ENCODE measurements at regions not wholly inside any gene's neighbourhood (a gene's known extent, or its start where the extent isn't known, plus 50 kb on each side); places are given as distances from the start of the nearest gene placed in this dataset.

DNA sequence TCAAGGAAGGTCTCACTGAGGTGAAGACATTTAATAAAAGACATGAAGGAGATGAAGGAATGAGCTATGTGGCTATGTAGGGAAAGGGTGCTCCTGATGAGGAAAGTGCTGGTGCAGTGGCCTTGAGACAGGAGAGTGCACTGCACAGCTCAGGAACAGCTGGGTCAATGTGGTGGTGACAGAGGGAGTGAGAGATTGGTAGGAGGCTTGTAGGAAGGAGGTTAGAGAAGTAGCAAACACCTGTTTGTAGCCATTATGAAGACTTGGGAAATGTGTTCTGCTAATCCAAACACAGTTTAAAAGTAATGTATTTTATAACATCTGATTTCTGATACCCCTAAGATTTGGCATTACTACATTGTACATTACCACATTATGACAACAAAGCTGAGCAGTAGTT lies 115.1 kb upstream of the MTAP start:
- no peaks in the 10 kb centered on the region for H3K36me3 ChIP-seq
- no peaks in the 10 kb centered on the region for H3K4me1 ChIP-seq (ENCODE audit: control insufficient read depth in 1 of 2, insufficient read depth in 1 of 2, low read depth in 1 of 2, low read length in 1 of 2)
- no peak overlapping the region for H3K27ac ChIP-seq
- TF ChIP-seq, protein P1, sequence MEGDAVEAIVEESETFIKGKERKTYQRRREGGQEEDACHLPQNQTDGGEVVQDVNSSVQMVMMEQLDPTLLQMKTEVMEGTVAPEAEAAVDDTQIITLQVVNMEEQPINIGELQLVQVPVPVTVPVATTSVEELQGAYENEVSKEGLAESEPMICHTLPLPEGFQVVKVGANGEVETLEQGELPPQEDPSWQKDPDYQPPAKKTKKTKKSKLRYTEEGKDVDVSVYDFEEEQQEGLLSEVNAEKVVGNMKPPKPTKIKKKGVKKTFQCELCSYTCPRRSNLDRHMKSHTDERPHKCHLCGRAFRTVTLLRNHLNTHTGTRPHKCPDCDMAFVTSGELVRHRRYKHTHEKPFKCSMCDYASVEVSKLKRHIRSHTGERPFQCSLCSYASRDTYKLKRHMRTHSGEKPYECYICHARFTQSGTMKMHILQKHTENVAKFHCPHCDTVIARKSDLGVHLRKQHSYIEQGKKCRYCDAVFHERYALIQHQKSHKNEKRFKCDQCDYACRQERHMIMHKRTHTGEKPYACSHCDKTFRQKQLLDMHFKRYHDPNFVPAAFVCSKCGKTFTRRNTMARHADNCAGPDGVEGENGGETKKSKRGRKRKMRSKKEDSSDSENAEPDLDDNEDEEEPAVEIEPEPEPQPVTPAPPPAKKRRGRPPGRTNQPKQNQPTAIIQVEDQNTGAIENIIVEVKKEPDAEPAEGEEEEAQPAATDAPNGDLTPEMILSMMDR (IDR thresholded peaks at IDR 0.05) = no peak
- no peaks in the 10 kb centered on the region for H3K9me3 ChIP-seq
- H3K4me3 ChIP-seq (ENCODE audit: low read depth in 1 of 2, low read length in 1 of 2) = no peak overlapping the region
- H3K27me3 ChIP-seq = peaks cover 9% of the 10 kb centered on the region

DNA sequence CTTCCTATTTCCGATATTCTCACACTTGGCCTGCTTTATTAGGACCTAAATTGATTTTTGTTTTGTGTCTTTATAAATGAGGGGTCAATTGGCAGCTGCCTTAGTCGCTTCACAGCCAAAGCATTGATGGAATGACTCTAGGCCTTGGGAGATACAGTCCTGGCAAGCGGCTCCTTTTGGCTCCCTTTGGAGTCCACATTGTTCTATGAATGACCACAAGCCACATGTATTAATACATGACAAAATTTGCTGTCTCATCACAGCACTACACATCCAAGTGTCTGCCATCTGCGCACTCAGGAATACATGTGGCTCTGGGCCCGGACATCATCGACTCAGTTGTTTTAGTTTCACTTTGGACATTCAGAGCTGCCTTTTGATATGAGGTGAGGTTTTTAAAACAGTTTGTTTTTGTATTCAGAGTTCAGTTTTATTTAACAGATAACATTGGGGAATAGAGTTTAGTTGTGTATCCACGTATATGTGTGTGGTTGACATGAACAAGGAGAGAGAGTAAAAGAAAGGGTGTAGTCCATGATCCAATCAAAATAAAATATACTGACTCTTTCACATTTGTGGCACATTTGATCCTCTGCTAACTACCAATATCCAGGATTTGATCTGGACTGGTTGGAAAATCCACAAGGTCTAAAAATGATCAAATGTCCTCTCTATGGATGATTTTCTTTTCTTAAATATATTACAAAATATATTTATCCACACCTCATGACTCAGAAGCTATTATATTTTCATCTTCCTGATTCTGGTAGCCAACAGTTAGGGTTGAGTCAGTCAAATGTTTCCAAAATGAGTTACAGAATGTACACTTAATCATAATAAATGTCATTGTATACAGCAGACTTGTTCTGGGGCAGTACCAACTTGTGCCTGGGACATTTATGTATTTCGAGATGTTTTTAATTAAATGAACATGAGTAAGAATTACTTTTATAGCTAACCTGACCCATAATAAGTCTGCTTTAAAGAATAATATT lies 114.0 kb upstream of the MTAP start:
- no peak overlapping the region for H3K27ac ChIP-seq
- H3K36me3 ChIP-seq = no peaks in the 10 kb centered on the region
- TF ChIP-seq, protein P1 (IDR thresholded peaks at IDR 0.05) = no peak
- peaks cover 14% of the 10 kb centered on the region for H3K27me3 ChIP-seq
- no peaks in the 10 kb centered on the region for H3K4me1 ChIP-seq (ENCODE audit: control insufficient read depth in 1 of 2, insufficient read depth in 1 of 2, low read depth in 1 of 2, low read length in 1 of 2)
- H3K9me3 ChIP-seq = no peaks in the 10 kb centered on the region
- no peak overlapping the region for H3K4me3 ChIP-seq (ENCODE audit: low read depth in 1 of 2, low read length in 1 of 2)

DNA sequence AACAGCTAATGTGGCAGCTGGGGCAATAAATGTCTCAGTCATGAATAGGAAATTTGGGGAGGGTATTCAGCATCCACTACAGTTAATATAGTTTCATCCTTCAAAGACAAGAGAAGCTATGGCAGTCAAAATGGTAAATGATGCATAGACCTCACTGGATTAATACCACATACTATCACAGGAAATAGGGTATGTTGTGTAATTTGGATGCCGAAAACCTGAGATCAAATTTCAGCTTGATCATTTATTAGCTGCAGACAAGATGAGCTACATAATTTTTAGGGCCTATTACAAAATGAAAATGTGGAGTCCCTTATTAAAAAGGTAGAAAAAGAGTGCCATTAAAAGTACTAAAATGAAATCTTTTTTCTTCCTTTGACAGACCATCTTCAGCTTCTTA lies 112.6 kb upstream of the MTAP start:
- Histone ChIP-seq H3K27ac (no peak overlapping the region), H3K36me3 (no peaks in the 10 kb centered on the region), H3K4me3 (ENCODE audit: low read depth in 1 of 2, low read length in 1 of 2) (no peak overlapping the region), H3K27me3 (peaks cover 14% of the 10 kb centered on the region), H3K4me1 (ENCODE audit: control insufficient read depth in 1 of 2, insufficient read depth in 1 of 2, low read depth in 1 of 2, low read length in 1 of 2) (no peaks in the 10 kb centered on the region), H3K9me3 (no peaks in the 10 kb centered on the region)
- TF ChIP-seq, protein P1 (IDR thresholded peaks at IDR 0.05) = no peak

DNA sequence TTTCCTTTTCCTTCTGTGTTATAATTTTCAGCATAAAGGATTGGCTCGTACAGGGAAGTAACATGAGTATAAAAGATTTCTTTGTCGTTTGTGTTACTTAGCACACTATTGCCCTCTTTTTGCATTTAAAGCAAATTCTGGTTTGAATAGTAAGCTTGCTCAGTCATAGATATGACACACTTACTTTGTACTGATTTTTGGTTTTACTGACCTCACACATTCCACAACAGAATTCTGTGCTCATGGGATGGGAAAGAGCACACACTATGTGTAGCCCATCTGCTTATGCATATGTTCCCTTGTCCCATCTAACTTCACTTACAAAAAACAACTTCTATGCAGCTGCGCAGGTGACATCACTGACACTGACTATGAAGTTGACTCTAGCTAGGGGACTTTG lies 111.9 kb upstream of the MTAP start:
- TF ChIP-seq, protein P1 (IDR thresholded peaks at IDR 0.05) = no peak
- no peaks in the 10 kb centered on the region for H3K9me3 ChIP-seq
- no peak overlapping the region for H3K27ac ChIP-seq

DNA sequence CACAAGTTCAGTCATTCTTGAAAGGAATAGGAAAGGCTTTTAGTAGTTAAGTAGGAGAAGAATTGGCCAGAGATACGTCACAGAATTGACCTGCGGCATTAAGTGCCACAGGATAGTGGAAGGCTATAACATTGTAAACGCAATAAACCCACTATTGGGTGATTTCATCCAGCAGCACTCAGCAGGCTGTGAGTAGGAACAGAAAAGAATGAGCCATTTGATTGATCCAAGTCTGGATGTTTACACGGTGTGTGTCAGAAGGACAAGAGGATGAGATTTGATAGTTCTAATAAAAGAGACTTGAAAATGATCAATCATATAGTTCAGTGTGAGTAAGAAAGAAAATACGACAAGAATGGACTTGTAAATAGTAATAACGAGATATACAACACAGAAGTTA lies 110.0 kb upstream of the MTAP start:
- H3K9me3 ChIP-seq = no peaks in the 10 kb centered on the region
- H3K4me3 ChIP-seq (ENCODE audit: low read depth in 1 of 2, low read length in 1 of 2) = no peak overlapping the region
- no peaks in the 10 kb centered on the region for H3K36me3 ChIP-seq
- TF ChIP-seq, protein P1 (IDR thresholded peaks at IDR 0.05) = no peak
- H3K27me3 ChIP-seq = peaks cover 14% of the 10 kb centered on the region
- H3K27ac ChIP-seq = no peak overlapping the region
- no peaks in the 10 kb centered on the region for H3K4me1 ChIP-seq (ENCODE audit: control insufficient read depth in 1 of 2, insufficient read depth in 1 of 2, low read depth in 1 of 2, low read length in 1 of 2)

More for the DNA sequence above, 111.9 kb upstream of the MTAP start:
- Histone ChIP-seq H3K4me3 (ENCODE audit: low read depth in 1 of 2, low read length in 1 of 2) (no peak overlapping the region), H3K36me3 (no peaks in the 10 kb centered on the region), H3K27me3 (peaks cover 14% of the 10 kb centered on the region), H3K4me1 (ENCODE audit: control insufficient read depth in 1 of 2, insufficient read depth in 1 of 2, low read depth in 1 of 2, low read length in 1 of 2) (no peaks in the 10 kb centered on the region)

Measured in neutrophil (primary cell).